ENCODE measurements at regions not wholly inside any gene's neighbourhood (a gene's known extent, or its start where the extent isn't known, plus 50 kb on each side); places are given as distances from the start of the nearest gene placed in this dataset.
"Not testable (repeated sequence)": the region's sequence is repeated elsewhere in the genome, so short reads cannot be mapped to it uniquely, and the experiment has no call there.

DNA sequence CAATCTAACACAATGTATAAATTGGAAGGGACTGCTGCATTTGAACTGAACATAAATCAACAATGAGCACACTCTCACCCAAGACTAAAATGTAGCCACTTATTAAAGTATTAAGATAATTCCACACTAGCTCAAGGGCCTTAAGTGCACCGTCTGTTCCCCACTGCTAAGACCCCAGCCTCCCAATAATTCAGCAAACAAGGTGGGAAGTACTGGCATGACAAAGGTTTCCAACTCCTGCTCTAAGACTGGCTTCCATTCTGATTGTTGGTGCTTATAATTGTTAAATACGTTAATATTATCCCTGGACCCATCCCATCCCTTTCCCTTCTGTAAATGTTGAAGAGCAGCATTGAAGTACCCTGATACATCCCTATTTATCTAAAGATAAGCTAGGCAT is 636.7 kb downstream of the NR2F1-AS1 start:
- no peak for DNase-seq (ENCODE audit: low read depth in 2 of 3, low spot score in 1 of 3)

DNA sequence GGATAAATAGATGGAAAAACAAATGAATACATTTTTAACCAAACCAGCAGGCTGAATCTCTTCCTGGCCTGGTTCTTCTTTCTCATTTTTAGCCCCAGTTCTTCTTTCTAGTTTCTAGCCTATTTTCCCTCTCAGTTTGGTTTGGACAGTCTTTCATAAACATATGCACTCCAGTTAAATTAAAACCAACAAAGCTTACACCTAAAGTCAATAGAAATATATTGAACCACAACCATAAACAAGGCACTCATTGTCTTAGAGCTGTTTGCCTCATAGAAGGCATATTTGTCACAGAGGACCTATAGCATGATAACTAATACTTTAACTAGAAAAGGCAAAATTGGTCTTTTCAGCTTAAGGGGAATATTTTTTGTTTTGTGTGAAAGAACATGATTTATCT is 638.3 kb downstream of the NR2F1-AS1 start:
- no peak for DNase-seq (ENCODE audit: low read depth in 2 of 3, low spot score in 1 of 3)

DNA sequence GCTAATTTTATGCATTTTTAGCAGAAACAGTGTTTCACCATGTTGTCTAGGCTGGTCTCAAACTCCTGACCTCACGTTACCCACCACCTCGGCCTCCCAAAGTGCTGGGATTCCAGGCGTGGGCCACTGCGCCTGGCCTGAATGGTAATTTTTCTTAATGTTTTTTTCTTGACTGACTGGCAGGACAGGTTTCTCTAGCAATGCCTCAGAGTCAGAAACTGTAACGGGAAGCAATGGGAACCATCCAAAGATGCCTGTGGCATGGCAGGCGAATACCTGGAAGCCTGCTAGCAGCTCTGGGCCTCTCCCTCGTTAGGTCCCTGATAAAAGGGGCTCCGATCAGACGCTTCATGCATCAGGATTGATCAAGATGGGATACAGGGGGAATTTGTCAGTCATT is 639.2 kb downstream of the NR2F1-AS1 start:
- no peak for DNase-seq (ENCODE audit: low read depth in 2 of 3, low spot score in 1 of 3)

- DNase-seq (ENCODE audit: low read depth in 2 of 3, low spot score in 1 of 3), result no peak
Observed at GRCh38 chr5:92939428-92939827, 641.6 kb downstream of the NR2F1-AS1 start.

GRCh38 chr5:92937396-92937795 is 643.6 kb downstream of the NR2F1-AS1 start:
- not testable (repeated sequence) for DNase-seq (ENCODE audit: low read depth in 2 of 3, low spot score in 1 of 3)

GRCh38 chr5:92930057-92930456 is 651.0 kb downstream of the NR2F1-AS1 start:
- no peak for DNase-seq (ENCODE audit: low read depth in 2 of 3, low spot score in 1 of 3)

GRCh38 chr5:92927291-92927778 is 653.7 kb downstream of the NR2F1-AS1 start:
- DNase-seq (ENCODE audit: low read depth in 2 of 3, low spot score in 1 of 3), result no peak

DNA sequence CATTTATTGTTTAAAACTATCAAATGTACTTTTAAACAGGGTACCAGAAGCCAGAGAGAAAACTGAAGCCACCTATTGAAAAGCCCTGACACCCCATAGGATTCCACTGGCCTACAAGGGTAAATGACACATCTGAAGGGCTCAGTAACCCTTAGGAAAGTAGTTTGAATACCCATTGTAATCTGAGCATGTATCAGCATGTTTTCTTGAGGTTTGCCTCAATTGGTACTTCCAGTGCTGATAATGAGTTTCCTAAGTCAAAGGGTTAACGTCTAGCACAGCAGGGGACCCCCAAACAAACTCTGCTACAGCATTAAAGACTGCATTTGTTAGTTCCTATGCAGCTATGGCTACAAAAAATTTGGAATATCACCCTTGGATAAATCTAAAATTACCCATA is 657.1 kb downstream of the NR2F1-AS1 start:
- no peak for DNase-seq (ENCODE audit: low read depth in 2 of 3, low spot score in 1 of 3)

DNA sequence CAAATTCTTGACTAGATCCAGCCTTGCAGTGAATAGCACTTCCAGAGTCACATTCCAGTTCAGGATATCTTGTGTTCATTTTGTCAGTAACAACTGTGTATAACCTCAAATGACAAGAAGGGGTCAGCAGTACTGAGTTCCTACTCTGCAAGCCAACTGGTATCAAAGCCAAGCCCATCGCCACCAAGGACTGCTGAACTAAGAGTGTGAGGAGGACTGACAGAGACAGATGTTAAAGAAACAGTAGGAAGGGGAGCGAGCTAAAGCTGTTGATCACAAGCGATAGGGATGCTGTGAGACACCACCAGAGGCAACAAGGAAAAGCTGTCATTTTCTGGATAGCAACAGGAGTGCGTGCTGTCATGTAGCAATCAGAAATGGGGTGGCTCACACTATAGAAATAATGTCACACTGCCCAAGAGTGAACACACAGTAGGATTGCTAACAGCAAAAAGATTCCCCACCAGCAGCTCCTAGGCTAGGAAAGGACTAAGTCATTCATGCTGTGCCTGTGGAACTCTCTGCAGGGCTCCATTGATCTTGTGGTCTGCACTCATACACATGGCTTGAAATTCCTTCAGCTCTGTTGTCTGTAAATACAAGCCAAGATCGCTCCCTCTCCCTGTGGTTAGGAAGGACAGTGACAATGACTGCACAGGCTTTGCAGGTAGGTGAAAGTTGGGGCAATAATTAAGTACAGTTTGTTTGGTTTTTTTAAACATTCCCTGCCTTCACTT is 658.6 kb downstream of the NR2F1-AS1 start:
- no peak for DNase-seq (ENCODE audit: low read depth in 2 of 3, low spot score in 1 of 3)

GRCh38 chr5:92917044-92917443 is 664.0 kb downstream of the NR2F1-AS1 start:
- no peak for DNase-seq (ENCODE audit: low read depth in 2 of 3, low spot score in 1 of 3)

DNA sequence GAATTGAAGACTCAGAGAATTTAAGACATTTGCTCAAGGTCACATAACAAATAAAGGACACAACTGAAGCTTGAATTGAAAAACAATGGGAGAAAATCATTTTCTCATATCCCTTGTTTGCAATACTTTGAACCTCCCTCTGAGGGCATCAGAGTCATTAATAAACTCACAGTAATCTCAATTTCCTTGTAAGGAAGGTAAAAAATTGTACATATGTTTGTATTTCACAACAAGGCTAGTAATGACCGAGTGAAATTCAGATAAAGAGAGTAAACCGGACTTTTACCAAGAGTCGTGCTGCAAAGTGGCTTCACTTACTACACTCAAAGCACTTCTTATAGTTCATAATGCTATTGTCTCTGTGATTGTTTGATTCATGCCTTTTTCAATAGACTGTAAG is 665.0 kb downstream of the NR2F1-AS1 start:
- no peak for DNase-seq (ENCODE audit: low read depth in 2 of 3, low spot score in 1 of 3)

DNA sequence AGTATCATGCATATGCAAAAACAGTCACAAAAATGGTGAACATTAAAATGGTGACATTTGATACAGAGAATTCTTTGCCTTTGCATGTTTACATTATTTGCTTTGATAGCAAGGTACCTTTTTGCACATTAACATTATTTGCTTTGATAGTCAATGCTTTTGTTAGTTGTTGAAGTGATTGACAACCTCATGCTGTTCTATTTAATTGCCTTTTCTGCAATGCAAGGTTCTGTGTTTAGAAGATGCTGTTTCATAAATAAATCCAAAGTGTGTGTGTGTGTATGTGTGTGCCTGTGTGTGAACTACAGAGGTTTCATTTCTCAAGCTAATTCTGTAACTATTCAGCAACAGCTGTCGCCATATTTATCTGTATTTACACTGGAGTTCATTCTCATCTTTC is 668.7 kb downstream of the NR2F1-AS1 start:
- DNase-seq (ENCODE audit: low read depth in 2 of 3, low spot score in 1 of 3), result no peak

- DNase-seq (ENCODE audit: low read depth in 2 of 3, low spot score in 1 of 3), result no peak
Observed at GRCh38 chr5:92911851-92912250, 669.2 kb downstream of the NR2F1-AS1 start.

GRCh38 chr5:92911293-92911692 is 669.7 kb downstream of the NR2F1-AS1 start:
- DNase-seq (ENCODE audit: low read depth in 2 of 3, low spot score in 1 of 3), result no peak

GRCh38 chr5:92909602-92909962 is 671.4 kb downstream of the NR2F1-AS1 start:
- DNase-seq (ENCODE audit: low read depth in 2 of 3, low spot score in 1 of 3), result no peak

DNA sequence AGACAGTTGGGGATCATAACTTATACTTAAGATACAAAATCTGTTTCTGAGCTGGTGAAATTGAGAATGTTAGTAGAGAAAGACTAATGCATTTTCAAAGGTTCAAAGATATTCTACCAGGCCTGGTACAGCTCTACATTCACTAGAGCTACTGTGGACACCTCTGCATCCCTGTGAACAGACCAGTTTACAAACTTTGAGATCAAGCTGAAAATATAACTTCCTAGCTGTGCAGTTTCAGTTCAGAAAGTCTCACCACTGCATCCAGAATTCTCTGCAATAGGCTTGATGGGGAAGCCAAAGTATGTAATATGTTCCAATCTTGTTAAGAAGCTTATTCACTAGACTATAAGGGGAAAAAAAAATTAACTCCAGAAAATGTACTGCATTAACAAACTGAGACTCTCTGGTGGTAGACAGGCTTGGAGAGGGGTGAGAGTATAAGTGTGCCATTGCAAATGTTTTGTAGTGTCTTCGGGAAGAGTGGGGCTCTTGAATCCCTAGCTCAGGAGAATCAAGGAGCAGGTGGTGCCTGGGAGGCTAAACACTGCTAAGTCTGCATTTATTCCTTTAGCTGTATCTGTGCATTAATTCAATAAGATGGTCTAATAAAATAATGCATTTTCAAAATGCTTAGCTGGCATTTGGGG is 671.9 kb downstream of the NR2F1-AS1 start:
- DNase-seq (ENCODE audit: low read depth in 2 of 3, low spot score in 1 of 3), result no peak

DNA sequence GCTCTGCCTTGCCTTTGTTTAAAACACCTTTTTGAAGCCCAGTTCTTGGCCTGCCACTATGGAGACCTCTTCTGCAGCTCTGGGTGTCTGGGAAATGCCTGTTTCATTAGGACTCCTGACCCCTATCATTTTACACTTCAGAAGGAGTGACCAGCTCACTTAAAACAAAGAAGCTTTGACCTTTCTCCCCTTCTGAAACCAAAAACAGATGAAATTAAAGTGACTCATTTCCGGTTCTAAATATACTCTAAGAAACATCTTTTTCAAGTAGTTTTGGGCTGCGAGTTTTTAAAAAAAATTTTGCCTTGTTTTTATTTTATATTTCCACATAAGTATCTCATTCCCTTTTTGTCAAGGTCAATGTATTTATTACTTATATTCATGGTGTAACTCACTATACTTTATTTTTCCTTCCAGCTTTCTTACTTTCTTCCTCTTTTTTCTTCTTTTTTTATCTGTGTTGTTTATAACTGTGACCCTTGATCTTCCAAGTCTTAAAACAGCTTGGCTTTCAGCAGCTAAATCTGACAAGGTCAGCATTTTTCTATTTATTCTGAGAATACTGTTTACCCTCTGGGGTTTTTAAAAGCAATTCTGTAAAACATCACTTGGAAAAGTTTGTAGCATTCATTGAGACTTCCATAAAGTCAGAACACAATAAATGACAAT is 672.9 kb downstream of the NR2F1-AS1 start:
- DNase-seq (ENCODE audit: low read depth in 2 of 3, low spot score in 1 of 3), result no peak

GRCh38 chr5:92906798-92907376 is 674.1 kb downstream of the NR2F1-AS1 start:
- no peak for DNase-seq (ENCODE audit: low read depth in 2 of 3, low spot score in 1 of 3)

- no peak for DNase-seq (ENCODE audit: low read depth in 2 of 3, low spot score in 1 of 3)
Observed at GRCh38 chr5:92904021-92904420, 677.0 kb downstream of the NR2F1-AS1 start.

GRCh38 chr5:92899611-92900010 is 681.4 kb downstream of the NR2F1-AS1 start:
- no peak for DNase-seq (ENCODE audit: low read depth in 2 of 3, low spot score in 1 of 3)

DNA sequence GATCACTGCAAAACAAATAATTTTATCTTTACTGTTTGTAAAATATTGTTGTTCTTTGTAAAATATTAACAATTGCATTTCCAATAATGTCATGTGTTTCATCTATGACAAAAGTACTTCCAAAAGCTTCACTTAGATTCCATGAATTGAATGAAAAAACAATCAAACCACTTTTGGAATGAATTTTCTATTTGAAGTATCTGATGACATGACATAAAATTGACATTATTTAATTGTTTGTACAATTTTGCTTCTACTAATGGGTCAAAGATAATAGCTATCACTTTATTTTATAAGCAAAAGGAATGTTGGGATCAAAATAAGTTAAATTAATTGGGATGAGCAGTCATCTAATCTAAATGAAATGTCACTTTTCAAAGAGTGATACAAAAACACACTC is 684.3 kb downstream of the NR2F1-AS1 start:
- no peak for DNase-seq (ENCODE audit: low read depth in 2 of 3, low spot score in 1 of 3)

DNA sequence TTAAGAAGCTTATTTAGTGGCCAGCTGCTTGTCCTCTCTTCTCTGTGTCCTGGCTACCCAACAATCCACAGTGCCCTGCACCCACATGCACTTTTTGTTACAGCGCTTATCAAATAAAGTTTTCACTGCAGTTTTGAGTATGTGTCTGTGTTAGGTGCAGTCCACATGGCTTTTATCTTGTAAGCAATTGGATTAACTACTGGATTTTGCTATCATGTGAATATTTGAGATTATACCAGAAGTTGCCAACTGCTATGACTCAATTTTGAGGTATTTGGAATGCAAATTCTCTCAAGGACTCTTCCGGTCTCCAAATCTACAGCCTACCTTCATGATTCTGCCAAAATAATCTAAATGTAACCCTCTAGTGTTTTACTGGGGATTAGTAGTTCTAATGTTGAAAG is 690.2 kb downstream of the NR2F1-AS1 start:
- DNase-seq (ENCODE audit: low read depth in 2 of 3, low spot score in 1 of 3), result no peak

Data from stimulated activated CD4-positive, alpha-beta T cell treated with anti-CD3 and anti-CD28 coated beads, Interleukin-12 subunit alpha, Interleukin-12 subunit beta, amount 100 ng/mL, for 48 hours (primary cell).